NCI-H2227 (cell line): ENCODE measurements at regions not wholly inside any gene's neighbourhood (a gene's known extent, or its start where the extent isn't known, plus 50 kb on each side); places are given as distances from the start of the nearest gene placed in this dataset.
"Not testable (repeated sequence)": the region's sequence is repeated elsewhere in the genome, so short reads cannot be mapped to it uniquely, and the experiment has no call there.

ENCODE experiments used
- DNase-seq: peaks from one replicate; lab custom pipeline; 2025; ENCODE audit not compliant: unreplicated experiment; lab: John Stamatoyannopoulos, UW

DNA sequence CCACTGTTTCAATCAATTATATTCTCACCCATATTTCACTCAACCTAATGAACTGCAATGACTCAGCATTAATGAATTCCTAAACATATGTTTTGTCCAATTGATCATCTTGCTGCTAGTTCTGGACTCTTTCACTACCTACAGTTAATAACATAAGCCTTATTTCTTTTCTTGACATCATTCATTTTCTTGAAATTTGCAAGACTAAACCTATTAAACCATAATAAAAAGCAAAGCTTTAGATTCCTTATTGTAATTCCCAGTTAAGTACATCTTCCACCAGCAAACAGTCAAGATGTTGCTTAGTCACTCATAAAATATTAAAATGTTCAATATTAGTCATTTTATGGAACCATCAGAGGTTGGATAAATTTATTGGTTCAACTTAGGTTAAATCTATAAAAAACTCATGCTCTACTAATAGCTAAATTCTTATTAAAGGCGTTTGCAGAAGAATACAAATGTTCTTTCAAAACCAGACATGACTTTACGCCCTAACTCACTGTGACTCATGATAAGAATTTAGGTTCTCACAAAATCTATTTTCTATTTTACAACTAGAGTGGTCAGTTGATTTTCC, 599.4 kb downstream of the RNF144A start:
- DNase-seq: no peak

DNA sequence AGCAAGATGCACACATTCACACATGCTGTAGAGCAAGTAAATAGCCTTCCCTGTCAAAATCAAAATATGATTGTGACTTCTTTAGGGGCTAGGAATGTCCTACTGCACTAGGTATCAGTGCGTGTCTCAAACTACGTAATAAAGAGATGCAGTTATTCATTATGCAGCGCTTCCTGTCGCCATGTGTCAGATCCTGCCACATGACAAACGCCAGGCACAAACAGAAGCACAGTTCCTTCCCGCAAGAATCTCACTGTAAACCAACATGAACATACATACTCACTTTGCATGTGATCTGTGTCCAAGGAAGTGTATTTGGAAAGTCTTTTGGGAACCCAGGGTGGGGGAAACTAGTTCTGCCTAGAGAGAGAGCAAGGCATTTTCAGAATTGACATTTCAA, 599.9 kb downstream of the RNF144A start:
- no peak for DNase-seq

DNA sequence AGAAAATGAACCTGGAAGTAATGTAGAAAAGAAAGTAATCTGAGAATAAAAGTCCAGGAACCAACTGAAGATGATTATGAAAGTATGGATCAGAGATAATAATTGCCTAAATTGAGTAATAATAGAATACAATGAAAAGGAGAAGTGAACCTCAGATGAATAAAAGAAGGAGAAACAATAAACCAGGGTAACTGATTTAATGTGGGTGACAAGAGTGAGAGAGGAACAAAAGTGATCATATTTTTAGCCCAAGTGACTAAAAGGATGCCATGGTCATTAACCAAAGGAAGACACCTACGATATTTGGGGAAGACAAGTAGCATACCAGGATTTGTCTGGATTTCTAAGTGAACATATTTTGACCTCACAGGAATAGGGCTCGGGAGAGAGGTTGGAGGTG, 600.6 kb downstream of the RNF144A start:
- no peak for DNase-seq

DNA sequence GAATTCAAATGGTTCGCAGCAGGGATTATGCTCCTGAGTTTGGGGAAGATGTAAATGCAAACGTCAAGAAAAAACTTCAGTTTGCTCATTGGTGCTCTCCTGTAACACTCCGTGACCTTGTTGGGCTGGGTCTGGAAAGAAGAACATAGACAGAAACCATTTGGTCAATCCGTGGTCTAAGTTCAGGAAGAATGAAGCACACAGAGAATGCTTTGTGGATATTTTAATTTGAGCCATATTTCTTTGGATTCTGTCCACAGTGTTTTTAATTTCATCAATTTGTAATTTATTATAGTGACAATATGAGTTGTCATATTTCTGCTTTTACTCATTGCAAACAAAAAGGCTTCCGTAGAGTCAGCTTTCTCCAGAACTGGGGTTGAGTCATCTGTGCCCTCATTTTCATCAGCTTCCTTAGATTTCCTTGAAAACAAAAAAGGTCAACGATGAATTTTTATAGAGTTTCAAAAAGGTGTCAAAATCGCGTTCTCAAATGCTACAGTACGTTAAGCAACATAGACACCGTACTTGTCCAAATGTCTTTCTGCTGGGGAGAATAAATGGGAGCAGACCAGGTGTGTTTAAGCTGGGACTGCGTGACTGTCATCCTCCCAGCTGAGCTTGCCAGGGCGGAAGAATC, 606.4 kb downstream of the RNF144A start:
- no peak for DNase-seq

DNA sequence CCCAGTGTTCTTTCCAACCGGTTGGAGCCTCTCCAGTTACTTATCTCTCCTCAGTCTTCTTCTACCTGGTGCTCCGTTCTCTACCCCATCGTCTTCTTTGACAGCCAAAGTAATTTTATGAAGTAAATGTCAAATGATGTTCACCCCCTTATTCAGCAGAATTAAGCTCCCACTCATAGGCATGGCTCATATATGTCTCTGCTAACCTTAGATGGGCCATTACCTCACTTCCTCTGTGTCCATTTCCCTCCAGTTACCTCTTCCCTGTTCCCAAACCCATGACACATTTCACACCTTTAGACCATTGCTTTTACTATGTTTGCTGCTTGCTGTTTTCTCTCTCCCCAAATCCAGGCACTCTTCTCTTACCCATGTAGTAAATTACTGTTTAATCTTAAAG, 607.0 kb downstream of the RNF144A start:
- no peak for DNase-seq

DNA sequence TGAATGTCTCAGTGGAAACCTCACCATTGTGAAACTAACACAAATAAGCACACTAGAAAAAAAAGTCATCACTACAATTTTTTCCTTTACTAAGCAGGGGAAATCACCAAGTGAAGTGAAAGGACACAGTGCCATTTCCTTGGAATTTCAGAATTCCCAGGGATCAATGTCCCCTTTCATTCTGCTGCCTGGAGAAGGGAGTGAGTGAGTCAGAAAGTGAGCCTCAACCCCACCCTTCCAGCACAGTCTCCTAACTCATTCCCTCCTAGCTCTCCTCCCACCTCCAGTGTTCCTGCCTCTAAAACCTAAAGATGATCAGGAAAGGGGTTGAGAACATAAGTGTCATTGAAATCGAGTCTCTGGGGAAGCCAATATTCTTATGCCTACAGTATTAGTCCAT, 608.5 kb downstream of the RNF144A start:
- DNase-seq: no peak

DNA sequence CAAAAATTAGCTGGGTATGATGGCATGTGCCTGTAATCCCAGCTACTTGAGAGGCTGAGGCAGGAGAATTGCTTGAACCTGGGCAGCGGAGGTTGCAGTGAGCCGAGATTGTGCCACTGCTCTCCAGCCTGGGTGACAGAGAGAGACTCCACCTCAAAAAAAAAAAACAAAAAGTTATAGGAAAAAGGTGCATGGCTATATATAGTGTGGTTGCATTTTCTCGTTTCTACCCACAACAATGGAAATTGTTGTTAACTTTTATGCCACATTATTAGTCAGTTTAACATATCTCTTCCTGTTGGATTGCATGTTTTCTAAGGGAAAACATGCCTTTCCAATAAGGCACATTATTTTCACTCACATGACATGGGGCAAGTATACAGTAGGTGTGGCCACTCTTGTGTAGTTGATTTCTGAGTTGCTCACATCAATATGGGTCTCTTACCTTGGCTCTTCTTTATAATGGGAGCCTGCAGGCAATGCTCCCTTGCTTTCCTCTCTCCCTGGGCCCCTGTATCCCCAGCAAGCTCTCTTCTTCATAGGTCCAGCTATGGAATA, 610.0 kb downstream of the RNF144A start:
- DNase-seq: no peak

DNA sequence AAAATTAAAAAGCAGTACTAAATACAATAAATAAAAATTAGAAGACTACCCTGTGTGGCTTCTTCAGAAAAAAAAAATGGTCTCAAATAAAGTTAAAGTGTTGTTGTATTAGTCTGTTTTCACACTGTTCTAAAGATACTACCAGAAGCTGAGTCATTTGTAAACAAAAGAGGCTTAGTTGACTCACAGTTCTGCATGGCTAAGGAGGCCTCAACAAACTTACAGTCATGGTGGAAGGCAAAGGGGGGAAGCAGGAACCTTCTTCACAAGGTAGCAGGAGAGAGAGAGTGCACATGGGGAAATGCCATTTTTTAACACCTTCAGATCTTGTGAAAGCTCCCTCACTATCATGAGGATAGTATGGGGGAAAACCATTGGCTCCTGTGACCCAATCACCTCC, 612.8 kb downstream of the RNF144A start:
- no peak for DNase-seq

DNA sequence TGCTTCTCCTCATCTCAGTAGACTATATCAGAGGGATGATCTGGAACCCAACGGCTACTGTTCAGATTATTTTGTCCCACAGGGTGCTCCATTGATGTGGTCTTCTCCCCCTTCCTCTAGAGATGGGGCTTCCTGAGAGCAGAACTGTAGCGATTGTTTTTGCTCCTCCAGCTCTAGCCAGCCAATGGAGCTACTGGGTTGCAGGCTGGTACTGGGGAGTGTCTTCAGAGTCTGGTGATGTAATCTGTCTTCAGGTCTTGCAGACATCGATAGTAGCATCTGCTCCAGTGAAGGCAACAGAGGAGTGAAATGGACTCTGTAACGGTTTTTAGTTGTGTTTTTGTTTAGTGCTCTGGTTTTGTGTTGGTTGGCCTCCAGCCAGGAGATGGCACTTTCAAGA, 621.9 kb downstream of the RNF144A start:
- no peak for DNase-seq

DNA sequence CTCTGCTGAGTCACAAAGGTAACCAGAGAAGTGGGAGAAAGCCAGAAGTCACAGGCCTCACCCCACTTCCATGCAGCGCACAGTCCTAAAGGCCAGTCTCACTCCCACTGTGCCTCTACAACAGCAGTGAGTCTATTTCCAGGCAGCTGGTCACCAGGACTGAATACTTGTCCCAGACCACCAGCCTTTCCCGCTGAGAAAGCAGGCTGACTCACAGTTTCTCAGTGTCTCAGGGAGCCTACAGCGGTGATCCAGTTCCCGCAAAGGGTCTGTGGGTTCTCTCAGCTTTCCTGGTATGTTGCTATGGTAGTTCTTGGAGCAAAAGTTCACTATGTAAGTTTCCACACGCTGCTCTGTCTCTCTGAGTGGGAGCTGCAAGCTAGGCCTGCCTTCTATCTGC, 622.5 kb downstream of the RNF144A start:
- no peak for DNase-seq

DNA sequence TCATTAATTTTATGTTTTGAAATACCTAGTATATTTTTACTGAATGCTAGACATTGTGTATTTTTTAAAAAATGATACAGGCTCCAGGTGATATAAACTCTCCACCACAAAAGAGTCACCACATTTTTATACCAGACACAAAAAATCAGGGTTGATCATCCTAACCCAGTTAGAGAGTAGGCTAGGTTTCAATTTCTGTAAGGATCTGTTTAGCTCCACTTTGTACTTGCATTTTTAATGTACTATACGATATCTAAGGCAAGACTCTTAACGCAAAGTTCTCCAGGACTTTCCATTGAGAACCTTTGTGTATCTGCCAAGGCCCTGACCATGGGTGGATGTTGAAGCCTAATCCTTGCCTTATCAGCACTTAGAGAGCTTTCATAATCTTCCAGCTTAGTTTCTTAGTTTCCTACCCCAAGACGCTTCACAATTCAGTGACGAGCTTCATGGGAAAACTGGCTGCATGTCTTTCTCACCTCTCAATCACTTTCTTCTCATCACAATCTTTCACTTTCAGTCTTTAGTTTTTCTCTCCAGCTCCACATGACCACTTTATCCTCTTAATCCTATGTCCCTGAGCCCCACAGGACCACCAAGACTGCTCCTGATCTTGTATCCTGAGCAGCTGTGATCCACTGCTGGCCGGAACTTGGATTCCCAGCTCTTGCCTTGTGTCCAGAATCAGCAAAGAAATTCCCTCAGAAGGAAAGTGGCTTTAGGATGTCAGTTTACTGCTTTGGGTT, 635.8 kb downstream of the RNF144A start:
- no peak for DNase-seq

DNA sequence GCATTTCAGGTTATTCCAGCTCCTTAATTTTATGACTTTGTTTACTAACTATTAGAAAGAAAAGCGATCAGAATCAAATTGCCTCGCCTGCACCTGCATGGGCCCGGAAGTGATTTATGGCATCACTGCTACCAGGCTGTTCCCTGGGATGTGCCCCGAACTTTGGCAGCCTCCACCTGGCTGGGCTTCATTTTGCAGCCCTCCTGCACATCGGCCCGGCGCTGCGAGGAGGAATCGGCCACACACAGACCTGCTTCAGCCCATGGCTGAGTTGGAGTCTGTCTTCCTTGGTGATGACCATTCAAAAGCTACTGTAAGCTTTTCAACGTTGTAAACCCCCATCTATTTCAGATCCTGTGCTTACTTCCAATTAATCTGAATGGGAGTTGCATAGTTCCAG, 638.0 kb downstream of the RNF144A start:
- no peak for DNase-seq

DNA sequence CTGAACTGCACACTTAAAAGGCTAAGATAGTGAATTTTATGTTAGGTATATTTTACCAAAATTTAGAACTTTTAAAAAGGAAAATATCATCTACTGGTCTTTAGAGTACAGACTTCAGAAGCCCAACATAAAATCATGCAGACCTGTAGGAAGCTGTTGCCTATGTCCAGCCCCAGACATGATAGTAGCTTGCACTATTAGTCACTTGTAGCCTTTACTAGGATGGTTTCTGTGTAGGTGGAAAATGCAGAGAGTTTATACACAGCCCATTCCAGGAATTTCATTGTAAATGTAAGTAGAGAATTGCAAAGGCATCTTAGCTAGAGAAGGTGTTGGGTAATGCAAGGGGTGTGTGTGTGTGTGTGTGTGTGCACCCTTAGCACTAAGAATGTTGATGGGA, 640.2 kb downstream of the RNF144A start:
- DNase-seq: no peak

DNA sequence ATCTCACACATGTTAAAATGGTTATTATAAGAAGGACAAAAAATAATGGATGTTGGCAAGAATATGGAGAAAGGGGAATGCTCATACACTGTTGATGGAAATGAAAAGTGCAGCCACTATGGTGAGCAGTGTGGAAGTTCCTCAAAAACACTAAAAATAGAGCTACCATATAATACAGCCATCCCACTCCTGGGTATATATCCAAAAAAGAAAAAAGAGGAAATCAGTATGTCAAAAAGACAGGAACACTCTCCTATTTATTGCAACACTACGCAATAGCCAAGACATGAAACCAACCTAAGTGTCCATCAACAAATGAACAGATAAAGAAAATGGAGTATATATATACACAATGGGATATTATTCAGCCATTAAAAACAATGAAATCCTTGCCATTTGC, 642.6 kb downstream of the RNF144A start:
- no peak for DNase-seq

DNA sequence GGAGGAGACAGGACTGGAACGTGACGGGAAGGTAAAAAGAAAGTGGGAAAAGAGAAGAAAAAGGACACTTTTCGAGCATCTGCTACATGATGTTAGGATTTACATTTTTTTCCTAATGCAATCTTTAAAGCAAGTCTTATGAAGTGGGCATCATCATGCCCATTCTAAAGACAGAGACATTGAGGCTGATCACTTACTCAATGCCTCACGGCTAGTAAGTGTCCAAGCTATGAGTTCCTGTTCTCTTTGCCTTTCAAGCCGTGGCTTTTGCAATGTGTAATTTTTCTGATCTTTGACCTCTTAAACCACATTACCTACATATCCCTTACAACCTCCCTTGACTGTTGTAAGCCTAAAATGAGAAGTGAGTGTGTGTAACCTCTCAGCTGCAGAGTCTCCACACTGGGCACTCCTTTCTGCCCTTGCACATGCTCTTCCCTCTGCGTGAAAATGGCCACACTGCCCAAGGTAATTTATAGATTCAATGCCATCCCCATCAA, 649.2 kb downstream of the RNF144A start:
- DNase-seq: no peak

DNA sequence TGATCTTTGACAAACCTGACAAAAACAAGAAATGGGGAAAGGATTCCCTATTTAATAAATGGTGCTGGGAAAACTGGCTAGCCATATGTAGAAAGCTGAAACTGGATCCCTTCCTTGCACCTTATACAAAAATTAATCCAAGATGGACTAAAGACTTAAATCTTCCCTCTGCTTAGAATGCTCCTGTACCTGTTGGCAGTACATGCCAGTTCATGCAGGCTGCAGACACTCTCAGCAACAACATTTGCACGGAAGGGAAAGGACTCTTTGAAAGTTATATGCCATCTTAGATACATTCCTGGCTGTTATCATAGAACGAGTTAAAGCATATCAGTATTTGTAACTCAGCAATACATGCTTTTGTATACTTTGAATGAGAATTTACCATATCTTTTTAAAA, 649.9 kb downstream of the RNF144A start:
- DNase-seq: not testable (repeated sequence)

DNA sequence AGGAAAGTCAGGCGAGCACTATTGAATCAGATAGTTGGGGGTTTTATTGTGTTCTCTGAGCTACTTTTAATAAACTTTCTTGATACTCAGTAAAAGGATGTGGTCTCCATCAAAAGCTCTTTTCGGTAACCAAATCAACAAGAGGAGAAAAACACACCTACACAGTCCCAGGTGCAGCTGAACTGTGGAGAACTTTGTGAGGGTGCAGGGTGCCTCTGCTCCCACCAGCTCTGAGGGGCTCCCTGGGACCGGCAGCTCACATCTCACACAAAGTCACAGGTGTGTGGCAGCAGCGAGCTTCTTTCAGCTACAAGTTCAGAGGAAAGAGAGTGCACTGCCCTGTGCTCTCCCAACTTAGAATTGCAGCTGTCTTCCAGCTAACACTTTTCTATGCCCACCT, 650.4 kb downstream of the RNF144A start:
- no peak for DNase-seq

DNA sequence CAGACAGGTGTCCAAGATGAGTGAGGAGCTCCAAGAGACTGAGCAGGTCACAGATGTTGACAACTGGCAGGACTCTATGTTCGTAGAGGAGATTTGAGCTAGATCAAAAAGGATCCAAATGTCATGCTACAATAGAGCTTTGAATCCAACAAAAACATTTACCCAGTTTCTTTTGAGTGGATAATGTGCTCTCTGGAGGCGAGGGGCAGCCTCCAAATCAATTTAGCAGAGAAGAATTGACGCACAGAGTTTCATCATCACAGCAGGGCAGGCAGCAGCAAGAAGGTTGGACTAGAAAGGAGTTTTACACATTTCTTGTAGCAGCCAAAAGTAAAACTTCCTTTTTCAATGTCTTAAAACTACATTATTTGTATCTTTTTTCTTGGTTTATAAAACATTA, 653.0 kb downstream of the RNF144A start:
- peak; percentile 9 for DNase-seq

DNA sequence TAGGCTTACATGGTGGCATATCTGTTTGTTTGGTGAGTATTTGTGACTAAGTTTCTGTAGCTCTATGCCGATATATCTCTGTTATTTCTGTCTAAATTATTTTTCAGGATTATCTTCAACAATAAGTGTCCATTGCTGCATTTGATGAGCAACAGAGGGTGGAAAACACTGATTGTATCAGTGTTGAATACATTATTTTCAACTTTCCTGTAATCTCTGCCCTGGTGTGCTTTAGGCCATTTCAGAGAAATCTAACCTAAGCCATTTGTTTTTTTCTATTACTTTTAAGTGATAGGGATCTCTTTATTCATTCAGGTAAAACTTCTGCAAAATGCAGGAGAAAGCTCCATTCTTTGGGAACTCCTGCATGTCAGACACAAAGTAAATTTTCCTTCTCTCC, 654.5 kb downstream of the RNF144A start:
- no peak for DNase-seq

DNA sequence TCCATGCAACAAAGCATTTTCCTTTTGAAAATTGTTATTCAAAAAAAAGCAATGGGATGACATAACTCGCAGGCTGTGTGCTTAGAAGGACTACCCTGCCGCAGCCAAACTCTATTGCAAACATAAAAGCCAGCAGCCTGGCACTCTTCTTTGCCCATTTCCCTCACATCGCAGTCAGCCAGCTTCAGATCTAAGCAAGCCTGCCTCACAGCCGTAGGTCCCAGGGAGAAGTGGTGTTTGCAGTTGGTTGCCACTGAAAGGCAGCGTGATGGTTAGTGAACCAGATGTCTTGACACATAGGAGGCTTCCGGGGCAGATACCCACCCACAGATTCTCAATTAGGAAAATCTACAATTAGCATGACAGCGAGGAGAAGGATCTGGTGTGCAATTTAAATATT, 655.2 kb downstream of the RNF144A start:
- no peak for DNase-seq

DNA sequence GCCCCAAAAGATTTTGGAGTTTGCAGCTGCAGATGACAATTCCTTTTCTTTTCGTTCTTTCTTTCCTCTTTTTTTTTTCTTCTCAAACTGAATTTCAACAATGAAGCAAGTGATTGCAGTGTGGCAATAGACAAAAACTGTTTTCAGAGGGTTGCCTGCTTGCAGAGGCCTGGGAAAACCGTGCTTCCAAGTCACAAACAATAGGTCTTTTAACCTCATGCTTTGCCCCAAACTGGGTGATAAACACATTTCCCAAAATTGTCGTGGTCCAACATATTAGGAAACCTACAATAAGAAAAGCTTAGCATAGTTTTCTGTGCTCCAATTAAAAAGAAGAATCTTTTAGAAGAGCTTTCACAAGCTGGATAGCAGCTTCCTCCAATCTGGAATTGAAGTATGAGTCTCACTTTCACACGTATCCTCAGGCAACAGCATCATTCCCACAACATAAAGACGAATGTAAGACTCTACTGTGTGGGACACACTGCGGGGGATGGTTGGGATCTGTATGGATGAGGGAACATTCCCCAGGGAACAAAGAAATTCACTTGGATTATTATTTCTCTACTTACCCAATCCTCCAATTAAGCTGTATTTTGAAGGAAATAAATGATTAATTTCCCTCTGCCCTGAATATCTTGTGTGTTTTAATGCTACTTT, 656.1 kb downstream of the RNF144A start:
- DNase-seq: no peak

DNA sequence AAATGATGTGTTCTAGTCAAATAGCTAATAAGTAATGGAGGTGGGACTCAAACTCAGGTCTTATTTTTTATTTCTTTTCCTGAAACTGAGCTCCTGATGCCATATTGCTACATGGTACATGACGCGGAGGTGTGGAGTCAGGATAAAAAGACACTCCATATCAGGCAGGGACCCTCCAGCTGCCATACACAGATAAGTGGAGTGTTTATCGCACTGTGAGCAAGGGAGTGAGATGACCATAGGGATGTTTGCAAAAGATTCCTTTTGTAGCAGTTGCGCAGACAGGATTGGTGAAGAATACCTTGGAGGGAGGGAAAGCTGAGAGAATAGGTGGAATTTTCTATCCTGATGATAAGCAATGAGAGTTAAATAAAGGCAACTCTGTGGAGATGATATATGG, 657.2 kb downstream of the RNF144A start:
- no peak for DNase-seq
